Right lobe of liver (tissue), 6 donors: ENCODE measurements at regions not wholly inside any gene's neighbourhood (a gene's known extent, or its start where the extent isn't known, plus 50 kb on each side); places are given as distances from the start of the nearest gene placed in this dataset.
"Not testable (repeated sequence)": the region's sequence is repeated elsewhere in the genome, so short reads cannot be mapped to it uniquely, and the experiment has no call there.

Experiments
- ATAC-seq, 4 donors: fragments of 200-7000 bp; cut with Tn5 transposase; one replicate each; pipeline ENCODE4 v1.9.1; 2020; ENCODE audit warnings: mild to moderate bottlenecking in 4 of 4, moderate library complexity in 4 of 4
- DNase-seq, 3 donors: peaks; one replicate each; pipeline ENCODE4 v3.0.0-alpha.2; 2020
- H3K27ac ChIP-seq, 3 donors: fragments of 200-600 bp; one replicate each; pipeline ENCODE4 v1.8.0; 2022
- H3K27me3 ChIP-seq, 2 donors: fragments of 200-600 bp; one replicate each; pipeline ENCODE4 v1.8.0; 2022
- H3K36me3 ChIP-seq, 4 donors: fragments of 200-600 bp; sonication (generic) in 1 of 4; one replicate each; pipeline versions ENCODE4 v1.5.1 to v1.8.0; 2017 to 2022; ENCODE audit warnings: control low read depth in 1 of 4
- H3K4me1 ChIP-seq, 4 donors: fragments of 200-600 bp; sonication (generic) in 1 of 4; one replicate each; pipeline versions ENCODE4 v1.5.1 to v1.8.0; 2017 to 2022; ENCODE audit warnings: control low read depth in 1 of 4
- H3K4me3 ChIP-seq, 3 donors: fragments of 200-600 bp; one replicate each; pipeline ENCODE4 v1.8.0; 2022
- H3K9me3 ChIP-seq, 4 donors: fragments of 200-600 bp; sonication (generic) in 1 of 4; one replicate each; pipeline versions ENCODE4 v1.5.1 to v1.8.0; 2017 to 2022; ENCODE audit warnings: control low read depth in 1 of 4
- POLR2A ChIP-seq: fragments of 450-650 bp; IDR thresholded peaks from one replicate; pipeline ENCODE4 v1.6.1; 2017; ENCODE audit warnings: antibody characterized with exemption, mild to moderate bottlenecking
- WGBS: methylation state at CpG from one replicate; pipeline ENCODE4 v1.1.6; 2018; ENCODE audit warnings: low coverage, low lambda C conversion rate; ENCODE audit not compliant: insufficient coverage; ENCODE audit errors: missing lambda C conversion rate; 5-methylcytosine and 5-hydroxymethylcytosine counted together
- intact Hi-C, 2 donors: fragments of 100-400 bp; cut with DNase I; formaldehyde crosslinking; loops; one replicate each; pipeline versions ENCODE4 v1.11.2 to v1.14.1; 2022
- TF ChIP-seq, protein P1 (sequence below), 4 donors: fragments of 200-600 bp in 3 of 4; fragments of 450-650 bp in 1 of 4; IDR thresholded peaks; one replicate each; pipeline versions ENCODE4 v1.5.1 to v1.8.0; 2016 to 2022; ENCODE audit warnings: antibody characterized with exemption in 4 of 4, mild to moderate bottlenecking in 2 of 4
- donor health status: DM: no; HTN: yes; CAD: no.
- donor health status: DM: no; HTN: no; CAD: no.
- donor health status: DM: no; HTN: no; CAD: no.
- donor health status: DM: no; HTN: yes; CAD: no.
- donor health status: DM: no; HTN: yes; CAD: no.

DNA sequence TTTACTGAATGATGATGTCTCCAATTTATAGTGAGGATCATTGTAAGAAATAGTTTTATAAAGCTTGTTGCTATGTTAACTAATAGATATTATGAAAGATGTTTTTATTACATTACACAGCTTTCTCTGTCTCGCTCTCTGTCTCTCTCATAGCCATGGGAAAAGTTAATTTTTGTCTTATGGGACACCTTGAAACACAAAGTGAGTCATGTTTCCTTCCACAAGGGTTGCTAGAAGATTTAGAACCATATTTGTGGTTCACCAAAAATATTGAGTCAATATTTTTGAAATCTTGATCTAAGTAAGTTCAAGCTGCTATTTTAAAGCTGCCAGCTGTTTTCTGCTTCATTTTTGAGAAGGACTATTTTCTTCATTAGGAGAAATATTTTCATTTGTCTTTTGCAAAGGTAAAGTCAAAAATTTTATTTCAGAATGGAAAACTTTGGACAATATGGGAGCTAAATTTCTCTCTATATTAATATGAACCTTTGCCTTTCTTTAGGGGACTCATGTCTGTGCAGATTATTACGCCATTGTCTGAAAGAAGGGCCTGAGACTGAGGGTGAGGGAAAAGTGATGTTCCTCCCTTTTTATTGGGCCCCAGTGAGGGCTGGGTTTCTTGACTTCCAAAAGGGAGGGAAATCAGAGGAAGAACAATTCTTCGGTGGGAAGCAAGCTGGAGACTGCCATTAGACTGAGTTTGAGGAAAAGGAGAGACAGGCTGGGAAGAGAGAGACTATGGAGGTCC lies 87.9 kb upstream of the SLC24A2 start:
- TF ChIP-seq, protein P1, sequence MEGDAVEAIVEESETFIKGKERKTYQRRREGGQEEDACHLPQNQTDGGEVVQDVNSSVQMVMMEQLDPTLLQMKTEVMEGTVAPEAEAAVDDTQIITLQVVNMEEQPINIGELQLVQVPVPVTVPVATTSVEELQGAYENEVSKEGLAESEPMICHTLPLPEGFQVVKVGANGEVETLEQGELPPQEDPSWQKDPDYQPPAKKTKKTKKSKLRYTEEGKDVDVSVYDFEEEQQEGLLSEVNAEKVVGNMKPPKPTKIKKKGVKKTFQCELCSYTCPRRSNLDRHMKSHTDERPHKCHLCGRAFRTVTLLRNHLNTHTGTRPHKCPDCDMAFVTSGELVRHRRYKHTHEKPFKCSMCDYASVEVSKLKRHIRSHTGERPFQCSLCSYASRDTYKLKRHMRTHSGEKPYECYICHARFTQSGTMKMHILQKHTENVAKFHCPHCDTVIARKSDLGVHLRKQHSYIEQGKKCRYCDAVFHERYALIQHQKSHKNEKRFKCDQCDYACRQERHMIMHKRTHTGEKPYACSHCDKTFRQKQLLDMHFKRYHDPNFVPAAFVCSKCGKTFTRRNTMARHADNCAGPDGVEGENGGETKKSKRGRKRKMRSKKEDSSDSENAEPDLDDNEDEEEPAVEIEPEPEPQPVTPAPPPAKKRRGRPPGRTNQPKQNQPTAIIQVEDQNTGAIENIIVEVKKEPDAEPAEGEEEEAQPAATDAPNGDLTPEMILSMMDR (IDR thresholded peaks at IDR 0.05): no peak
- no peak for TF ChIP-seq POLR2A
- Histone ChIP-seq H3K4me3 (no peak overlapping the region), H3K36me3 (no peaks in the 10 kb centered on the region), H3K9me3 (no peaks in the 10 kb centered on the region), H3K27me3 (no peaks in the 10 kb centered on the region), H3K4me1 (no peaks in the 10 kb centered on the region), H3K27ac (no peak overlapping the region)
- no peak for ATAC-seq
- DNase-seq: no peak
- intact Hi-C loops: no loop called here
- 42% methylated on average over 3 of the region's 3 CpGs for WGBS

DNA sequence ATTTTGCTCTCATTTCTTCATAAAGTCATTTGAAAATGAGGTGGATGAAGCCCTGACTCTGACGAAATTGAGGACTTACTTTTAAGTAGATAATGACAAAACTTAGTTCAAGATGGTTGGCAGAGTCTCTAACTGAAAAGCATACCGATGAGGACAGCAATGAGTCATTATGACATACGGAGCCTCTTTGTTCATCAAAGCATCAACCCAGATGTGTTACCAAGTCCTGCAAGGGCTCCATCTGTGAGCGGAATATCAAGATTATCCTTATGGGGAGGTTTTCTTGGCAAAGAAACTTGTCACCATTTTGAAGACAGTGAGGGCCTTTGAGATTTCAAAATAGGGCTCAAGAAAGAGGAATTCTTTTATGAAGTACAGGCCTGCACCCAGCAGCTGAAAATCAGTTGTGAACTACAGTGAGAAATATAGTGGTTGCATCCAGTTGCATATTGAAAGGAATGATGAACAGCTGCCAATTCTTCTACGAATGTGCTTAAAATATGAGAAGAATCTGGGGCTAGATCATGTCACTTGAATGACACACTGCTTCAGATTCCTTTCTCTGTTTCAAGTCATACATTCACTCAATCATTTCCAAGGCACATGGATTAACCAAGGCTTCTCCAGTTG lies 86.6 kb upstream of the SLC24A2 start:
- intact Hi-C loops: no loop called here
- Histone ChIP-seq H3K9me3 (no peaks in the 10 kb centered on the region), H3K4me3 (no peak overlapping the region), H3K36me3 (no peaks in the 10 kb centered on the region), H3K27ac (no peak overlapping the region), H3K27me3 (no peaks in the 10 kb centered on the region), H3K4me1 (no peaks in the 10 kb centered on the region)
- ATAC-seq: no peak
- TF ChIP-seq, protein P1 (IDR thresholded peaks at IDR 0.05): no peak
- no peak for TF ChIP-seq POLR2A
- no peak for DNase-seq
- WGBS: 53% methylated on average over 5 of the region's 5 CpGs

DNA sequence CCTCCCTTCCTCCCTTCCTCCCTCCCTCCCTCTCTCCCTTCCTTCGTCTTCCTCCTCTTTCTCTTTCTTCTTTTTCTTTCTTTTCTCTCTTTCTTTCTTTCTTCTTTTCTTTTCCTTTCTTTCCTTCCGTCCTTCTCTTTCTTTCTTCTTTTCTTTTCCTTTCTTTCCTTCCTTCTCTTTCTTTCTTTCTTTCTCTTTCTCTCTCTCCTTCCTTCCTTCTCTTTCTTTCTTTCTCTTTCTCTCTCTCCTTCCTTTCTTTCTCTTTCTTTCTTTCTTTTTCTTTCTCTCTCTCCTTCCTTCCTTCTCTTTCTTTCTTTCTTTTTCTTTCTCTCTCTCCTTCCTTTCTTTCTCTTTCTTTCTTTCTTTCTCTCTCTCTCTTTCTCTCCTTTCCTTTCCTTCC lies 84.4 kb upstream of the SLC24A2 start:
- H3K27me3 ChIP-seq, DNase-seq, H3K4me3 ChIP-seq, H3K9me3 ChIP-seq, H3K36me3 ChIP-seq, H3K4me1 ChIP-seq, H3K27ac ChIP-seq, ATAC-seq, intact Hi-C loops: not testable (repeated sequence)
- 26% methylated on average over 2 of the region's 2 CpGs for WGBS

DNA sequence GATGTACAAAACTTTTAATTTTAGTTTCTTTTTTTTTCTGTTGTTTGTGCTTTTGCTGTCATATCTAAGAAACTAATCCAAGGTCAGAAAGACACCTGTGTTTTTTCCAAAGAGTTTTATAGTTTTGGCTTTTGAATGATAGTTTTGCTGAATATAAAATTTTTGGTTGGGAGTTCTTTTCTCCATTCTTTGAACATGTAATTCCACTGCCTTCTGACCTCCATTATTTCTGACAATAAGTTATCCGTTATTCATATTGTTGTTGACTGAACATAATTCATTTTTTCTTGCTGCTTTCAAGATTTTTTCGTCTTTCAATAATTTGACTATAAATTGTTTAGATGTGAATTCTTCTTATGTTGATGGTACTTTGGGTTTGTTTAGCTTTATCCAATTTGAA lies 82.2 kb upstream of the SLC24A2 start:
- Histone ChIP-seq H3K4me1 (no peaks in the 10 kb centered on the region), H3K27me3 (no peaks in the 10 kb centered on the region), H3K27ac (no peak overlapping the region), H3K36me3 (no peaks in the 10 kb centered on the region), H3K4me3 (no peak overlapping the region), H3K9me3 (no peaks in the 10 kb centered on the region)
- intact Hi-C loops: no loop called here
- TF ChIP-seq, protein P1 (IDR thresholded peaks at IDR 0.05): no peak
- no peak for TF ChIP-seq POLR2A
- 58% methylated on average over 2 of the region's 2 CpGs for WGBS
- ATAC-seq (no peak), DNase-seq (no peak)

DNA sequence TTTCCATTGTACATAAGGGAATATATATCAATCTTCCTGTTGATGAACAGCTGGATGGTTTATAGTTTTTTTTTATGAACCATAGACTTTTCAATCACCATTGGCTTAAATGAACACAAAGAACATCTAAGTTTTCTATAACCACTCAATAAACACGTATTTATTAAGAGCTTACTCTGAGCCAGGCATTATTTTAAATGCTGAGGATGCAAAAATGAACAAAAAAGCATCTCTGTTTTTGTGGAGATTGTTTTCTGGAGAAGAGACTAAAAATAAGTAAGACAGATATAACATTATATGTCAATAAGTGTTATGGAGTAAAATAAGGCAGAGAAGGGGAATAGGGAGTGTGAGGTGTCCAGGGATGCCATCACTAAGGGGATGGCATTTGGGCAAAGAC lies 52.1 kb upstream of the SLC24A2 start:
- DNase-seq (no peak), ATAC-seq (no peak)
- WGBS: 27% methylated on average over 1 of the region's 1 CpG
- no peaks in the 10 kb centered on the region for H3K27me3 ChIP-seq
- intact Hi-C loops: no loop called here
- TF ChIP-seq, protein P1 (IDR thresholded peaks at IDR 0.05): no peak
- TF ChIP-seq POLR2A: no peak
- H3K27ac ChIP-seq: no peak overlapping the region
- no peak overlapping the region for H3K4me3 ChIP-seq
- H3K36me3 ChIP-seq: no peaks in the 10 kb centered on the region
- H3K9me3 ChIP-seq: no peaks in the 10 kb centered on the region
- no peaks in the 10 kb centered on the region for H3K4me1 ChIP-seq
